ENCODE measurements at regions not wholly inside any gene's neighbourhood (a gene's known extent, or its start where the extent isn't known, plus 50 kb on each side); places are given as distances from the start of the nearest gene placed in this dataset.
A peak's percentile ranks its signal among the peaks of the same experiment; 100 is the strongest.
"Not testable (repeated sequence)": the region's sequence is repeated elsewhere in the genome, so short reads cannot be mapped to it uniquely, and the experiment has no call there.

- no peak for DNase-seq (ENCODE audit: low read depth)
These were observed 242.8 kb downstream of the CCSER2 start for GRCh38 chr10:84571146-84571545.

- no peak for DNase-seq (ENCODE audit: low read depth)
These were observed 245.7 kb downstream of the CCSER2 start for GRCh38 chr10:84574102-84574501.

GRCh38 chr10:84581976-84582375 is 253.6 kb downstream of the CCSER2 start:
- no peak for DNase-seq (ENCODE audit: low read depth)

- no peak for DNase-seq (ENCODE audit: low read depth)
These were observed 255.1 kb downstream of the CCSER2 start for GRCh38 chr10:84583501-84583900.

- no peak for DNase-seq (ENCODE audit: low read depth)
These were observed 259.4 kb downstream of the CCSER2 start for GRCh38 chr10:84587789-84588188.

- DNase-seq (ENCODE audit: low read depth), result no peak
These were observed 260.0 kb downstream of the CCSER2 start for GRCh38 chr10:84588426-84588825.

GRCh38 chr10:84588971-84589370 is 260.6 kb downstream of the CCSER2 start:
- DNase-seq (ENCODE audit: low read depth), result no peak

- no peak for DNase-seq (ENCODE audit: low read depth)
These were observed 261.3 kb downstream of the CCSER2 start for GRCh38 chr10:84589526-84590205.

GRCh38 chr10:84590327-84591193 is 262.2 kb downstream of the CCSER2 start:
- DNase-seq (ENCODE audit: low read depth), result no peak

- DNase-seq (ENCODE audit: low read depth), result no peak
These were observed 265.1 kb downstream of the CCSER2 start for GRCh38 chr10:84593506-84593905.

GRCh38 chr10:84596585-84596984 is 268.2 kb downstream of the CCSER2 start:
- no peak for DNase-seq (ENCODE audit: low read depth)

GRCh38 chr10:84599254-84599653 is 270.9 kb downstream of the CCSER2 start:
- DNase-seq (ENCODE audit: low read depth), result no peak

GRCh38 chr10:84600947-84601346 is 272.6 kb downstream of the CCSER2 start:
- no peak for DNase-seq (ENCODE audit: low read depth)

GRCh38 chr10:84602543-84602942 is 274.2 kb downstream of the CCSER2 start:
- not testable (repeated sequence) for DNase-seq (ENCODE audit: low read depth)

- no peak for DNase-seq (ENCODE audit: low read depth)
These were observed 275.6 kb downstream of the CCSER2 start for GRCh38 chr10:84603971-84604370.

- DNase-seq (ENCODE audit: low read depth), result no peak
These were observed 277.4 kb downstream of the CCSER2 start for GRCh38 chr10:84605802-84606201.

- no peak for DNase-seq (ENCODE audit: low read depth)
These were observed 278.0 kb downstream of the CCSER2 start for GRCh38 chr10:84606428-84606827.

GRCh38 chr10:84607044-84607443 is 278.7 kb downstream of the CCSER2 start:
- peak; percentile 5 for DNase-seq (ENCODE audit: low read depth)

- DNase-seq (ENCODE audit: low read depth), result no peak
These were observed 279.1 kb downstream of the CCSER2 start for GRCh38 chr10:84607523-84607922.

GRCh38 chr10:84608126-84608525 is 279.7 kb downstream of the CCSER2 start:
- DNase-seq (ENCODE audit: low read depth), result no peak

- DNase-seq (ENCODE audit: low read depth), result peak; percentile 10
These were observed 285.1 kb downstream of the CCSER2 start for GRCh38 chr10:84613336-84614021.

Data from myocyte (in vitro differentiated cells).